Astrocyte of the cerebellum (primary cell): ENCODE measurements at regions not wholly inside any gene's neighbourhood (a gene's known extent, or its start where the extent isn't known, plus 50 kb on each side); places are given as distances from the start of the nearest gene placed in this dataset.

Source experiments
- DNase-seq: peaks from one replicate; pipeline ENCODE4 v3.0.0-alpha.2; 2011; ENCODE audit warnings: low read depth
- H3K4me3 ChIP-seq: 2 replicates; pipeline ENCODE4 v1.5.1; 2011; ENCODE audit warnings: mild to moderate bottlenecking, low read depth, low read length, moderate library complexity
- in situ Hi-C: cut with HindIII; loops from 2 replicates; pipeline ENCODE4 v1.10.0; 2017; ENCODE audit warnings: low sequenced_read_pairs
- TF ChIP-seq, protein P1 (sequence below): IDR thresholded peaks from 2 replicates; pipeline ENCODE4 v1.5.1; 2012; ENCODE audit warnings: low read length, low read depth, moderate library complexity, mild to moderate bottlenecking; ENCODE audit errors: missing control alignments

DNA sequence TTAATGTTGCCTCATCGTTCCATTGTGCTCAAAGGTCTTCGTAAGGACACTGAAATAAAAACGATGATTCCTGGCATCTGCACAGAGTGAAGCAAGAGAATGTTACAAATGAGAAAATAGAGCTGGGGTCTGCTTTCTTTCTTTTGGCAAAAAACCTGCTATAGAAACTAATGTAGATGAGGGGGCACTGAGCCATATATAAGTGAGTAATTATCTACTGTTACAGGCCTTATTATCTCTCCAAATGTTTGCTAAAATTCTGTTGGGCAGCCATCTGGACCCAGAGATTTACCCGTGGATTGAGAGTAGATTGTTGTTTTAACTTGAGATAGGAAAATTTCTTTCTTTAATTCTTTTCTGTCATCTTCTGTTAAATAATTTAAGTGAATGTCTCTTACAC, 472.5 kb upstream of the PIK3C3 start:
- TF ChIP-seq, protein P1, sequence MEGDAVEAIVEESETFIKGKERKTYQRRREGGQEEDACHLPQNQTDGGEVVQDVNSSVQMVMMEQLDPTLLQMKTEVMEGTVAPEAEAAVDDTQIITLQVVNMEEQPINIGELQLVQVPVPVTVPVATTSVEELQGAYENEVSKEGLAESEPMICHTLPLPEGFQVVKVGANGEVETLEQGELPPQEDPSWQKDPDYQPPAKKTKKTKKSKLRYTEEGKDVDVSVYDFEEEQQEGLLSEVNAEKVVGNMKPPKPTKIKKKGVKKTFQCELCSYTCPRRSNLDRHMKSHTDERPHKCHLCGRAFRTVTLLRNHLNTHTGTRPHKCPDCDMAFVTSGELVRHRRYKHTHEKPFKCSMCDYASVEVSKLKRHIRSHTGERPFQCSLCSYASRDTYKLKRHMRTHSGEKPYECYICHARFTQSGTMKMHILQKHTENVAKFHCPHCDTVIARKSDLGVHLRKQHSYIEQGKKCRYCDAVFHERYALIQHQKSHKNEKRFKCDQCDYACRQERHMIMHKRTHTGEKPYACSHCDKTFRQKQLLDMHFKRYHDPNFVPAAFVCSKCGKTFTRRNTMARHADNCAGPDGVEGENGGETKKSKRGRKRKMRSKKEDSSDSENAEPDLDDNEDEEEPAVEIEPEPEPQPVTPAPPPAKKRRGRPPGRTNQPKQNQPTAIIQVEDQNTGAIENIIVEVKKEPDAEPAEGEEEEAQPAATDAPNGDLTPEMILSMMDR, result no peak
- in situ Hi-C loops, result no loop called here
- no peak overlapping the region for H3K4me3 ChIP-seq
- DNase-seq, result no peak

DNA sequence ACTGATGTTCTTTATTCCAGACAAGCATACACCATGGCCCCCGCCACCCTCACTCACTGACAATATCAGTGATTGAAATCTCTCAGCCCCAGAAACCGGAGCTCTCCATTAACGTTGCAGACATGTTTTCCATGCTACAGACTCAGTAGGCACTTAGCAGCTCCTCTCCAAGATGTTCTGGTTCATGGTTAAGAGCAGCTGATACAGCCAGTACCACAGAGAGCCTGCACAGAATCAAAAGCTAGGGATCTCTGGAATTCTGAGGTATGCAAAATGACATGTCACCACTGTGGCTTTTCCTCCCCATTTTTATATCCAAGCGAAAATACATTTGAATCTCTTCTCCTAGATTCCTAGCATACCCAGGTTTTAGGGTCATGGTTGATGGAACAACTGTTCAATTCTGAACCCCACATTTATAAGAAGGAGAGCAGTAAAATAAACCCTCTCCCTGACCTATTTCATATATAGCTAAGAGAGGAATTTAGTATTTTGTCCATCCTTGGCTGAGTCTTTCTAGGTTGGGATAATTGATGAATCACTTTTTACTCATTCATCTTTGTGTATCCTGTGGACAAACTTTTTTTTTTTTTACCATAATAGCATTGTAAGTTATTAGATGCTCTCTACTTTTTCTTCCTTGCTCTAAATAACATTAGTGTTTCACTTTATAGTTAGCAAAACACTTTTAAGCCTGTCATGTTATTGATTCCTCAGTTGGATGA, 488.4 kb upstream of the PIK3C3 start:
- TF ChIP-seq, protein P1, result no peak
- DNase-seq, result no peak
- in situ Hi-C loops, result no loop called here
- H3K4me3 ChIP-seq, result no peak overlapping the region

- DNase-seq, result no peak
- in situ Hi-C loops, result no loop called here
- no peak overlapping the region for H3K4me3 ChIP-seq
- TF ChIP-seq, protein P1, result no peak
Observed at GRCh38 chr18:41465386-41465785, 489.6 kb upstream of the PIK3C3 start.

- no peak overlapping the region for H3K4me3 ChIP-seq
- TF ChIP-seq, protein P1, result no peak
- in situ Hi-C loops, result no loop called here
- DNase-seq, result no peak
Observed at GRCh38 chr18:41464278-41464677, 490.8 kb upstream of the PIK3C3 start.

DNA sequence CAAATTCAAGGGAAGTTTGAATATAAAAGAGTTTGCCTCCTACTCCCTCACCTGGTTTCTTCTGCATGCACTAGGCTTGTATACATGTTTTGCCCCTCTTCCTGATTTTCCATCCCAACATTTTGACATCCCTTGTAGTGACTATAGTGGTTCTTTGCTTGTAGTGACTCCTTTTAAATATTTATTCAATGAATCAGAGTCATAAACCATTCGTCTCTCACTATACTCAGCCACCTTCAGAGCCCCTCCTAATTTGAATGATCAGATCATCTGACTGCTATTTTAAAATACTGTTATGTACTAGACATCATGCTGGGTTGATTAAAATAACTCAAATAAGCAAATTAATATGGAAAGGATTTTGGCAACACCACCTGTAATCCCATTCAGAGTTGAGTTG, 492.1 kb upstream of the PIK3C3 start:
- DNase-seq, result no peak
- no peak overlapping the region for H3K4me3 ChIP-seq
- in situ Hi-C loops, result no loop called here
- TF ChIP-seq, protein P1, result no peak

DNA sequence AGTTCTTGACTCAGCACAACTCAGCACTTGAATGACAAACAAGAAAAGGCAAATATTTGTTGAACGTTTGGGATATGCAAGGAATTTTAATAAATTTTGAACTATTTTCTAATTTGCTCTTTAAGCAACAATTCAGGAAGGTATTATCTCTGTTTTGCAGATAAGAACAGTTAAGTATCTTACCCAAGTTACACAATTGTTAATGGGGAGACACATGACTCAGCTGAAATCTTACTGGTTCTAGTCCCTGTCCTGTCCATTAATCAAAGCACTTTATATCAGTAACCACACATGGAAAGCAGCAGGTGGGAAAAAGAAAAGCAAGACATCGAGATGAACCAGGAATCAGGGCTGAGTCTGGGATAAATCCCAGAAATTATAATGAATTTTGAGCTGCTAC, 493.9 kb upstream of the PIK3C3 start:
- TF ChIP-seq, protein P1, result no peak
- H3K4me3 ChIP-seq, result no peak overlapping the region
- DNase-seq, result no peak
- in situ Hi-C loops, result no loop called here
